SK-N-SH (cell line): ENCODE measurements at regions not wholly inside any gene's neighbourhood (a gene's known extent, or its start where the extent isn't known, plus 50 kb on each side); places are given as distances from the start of the nearest gene placed in this dataset.

Experiments
- CTCF ChIA-PET: fragments of 300-600, 350-600 bp; formaldehyde crosslinking; extraction: SDS; loops from one replicate; lab custom pipeline; 2021; lab: Yijun Ruan, JAX
- POLR2A ChIA-PET: fragments of 350-600 bp; sonication (Branson Sonifier 250); formaldehyde crosslinking; extraction: SDS; loops from one replicate; lab custom pipeline; 2020; ENCODE audit warnings: antibody characterized with exemption, inconsistent platforms; lab: Yijun Ruan, JAX
- DNase-seq: peaks from one replicate; pipeline ENCODE4 v3.0.0; 2012
- H2AFZ ChIP-seq: fragments of 200-600 bp; sonication (generic); 2 replicates; pipeline ENCODE4 v1.8.1; 2016; ENCODE audit warnings: antibody characterized with exemption, mild to moderate bottlenecking, low read depth
- H3F3A ChIP-seq: fragments of 200-600 bp; sonication (generic); replicated peaks from 2 replicates; pipeline ENCODE3; 2016; ENCODE audit warnings: antibody characterized with exemption, mild to moderate bottlenecking; ENCODE audit not compliant: insufficient read depth
- H3K27ac ChIP-seq, 2 experiments: fragments of 200-500 bp in 1 of 2; fragments of 200-600 bp in 1 of 2; sonication (Bioruptor generic) in 1 of 2; sonication (generic), shearing (Covaris generic) in 1 of 2; 2 replicates each; pipeline versions ENCODE4 v1.5.1 to v1.6.1; 2014 to 2016; ENCODE audit warnings: low read depth in 2 of 2, inconsistent platforms in 1 of 2, low read length in 1 of 2, mild to moderate bottlenecking in 1 of 2, mixed read lengths in 1 of 2
- H3K27me3 ChIP-seq: fragments of 200-600 bp; sonication (generic), shearing (Covaris generic); 2 replicates; pipeline ENCODE4 v1.6.1; 2016; ENCODE audit warnings: mixed run types; ENCODE audit not compliant: insufficient read depth
- H3K36me3 ChIP-seq, 2 experiments: fragments of 200-500 bp in 1 of 2; fragments of 200-600 bp in 1 of 2; sonication (Bioruptor generic) in 1 of 2; sonication (generic) in 1 of 2; replicated peaks in 1 of 2; 2 replicates each; pipeline versions ENCODE3 to v1.5.1; 2014 to 2016; ENCODE audit warnings: low read length in 1 of 2, mild to moderate bottlenecking in 1 of 2; ENCODE audit not compliant: insufficient read depth in 2 of 2, control insufficient read depth in 1 of 2
- H3K4me1 ChIP-seq, 2 experiments: fragments of 200-500 bp in 1 of 2; fragments of 200-600 bp in 1 of 2; sonication (Bioruptor generic) in 1 of 2; sonication (generic), shearing (Covaris generic) in 1 of 2; 2 replicates each; pipeline versions ENCODE4 v1.5.1 to v1.6.1; 2014 to 2016; ENCODE audit warnings: low read depth in 1 of 2, low read length in 1 of 2, mixed run types in 1 of 2; ENCODE audit not compliant: insufficient read depth in 2 of 2, control insufficient read depth in 1 of 2
- H3K4me2 ChIP-seq: fragments of 200-600 bp; sonication (generic), shearing (Covaris generic); 2 replicates; pipeline ENCODE4 v1.6.1; 2017; ENCODE audit warnings: mixed run types
- H3K4me3 ChIP-seq, 2 experiments: fragments of 200-500 bp in 1 of 2; fragments of 200-600 bp in 1 of 2; sonication (Bioruptor generic) in 1 of 2; sonication (generic), shearing (Covaris generic) in 1 of 2; 2 replicates each; pipeline versions ENCODE4 v1.5.1 to v1.8.1; 2014 to 2016; ENCODE audit warnings: low read depth in 2 of 2, inconsistent platforms in 1 of 2, low read length in 1 of 2, mild to moderate bottlenecking in 1 of 2, mixed read lengths in 1 of 2, moderate library complexity in 1 of 2
- H3K79me2 ChIP-seq: fragments of 200-600 bp; sonication (generic); 2 replicates; pipeline ENCODE4 v1.8.1; 2017; ENCODE audit warnings: mild to moderate bottlenecking; ENCODE audit not compliant: insufficient read depth
- H3K9ac ChIP-seq: fragments of 200-600 bp; sonication (generic); 2 replicates; pipeline ENCODE4 v1.6.1; 2017; ENCODE audit warnings: mixed run types
- H3K9me2 ChIP-seq: fragments of 200-600 bp; sonication (generic); 2 replicates; pipeline ENCODE4 v1.6.1; 2017; ENCODE audit warnings: mixed run types
- H3K9me3 ChIP-seq: fragments of 200-600 bp; sonication (generic); 2 replicates; pipeline ENCODE4 v1.6.1; 2017; ENCODE audit warnings: mixed run types, mild to moderate bottlenecking, moderate library complexity
- H4K20me1 ChIP-seq: fragments of 200-600 bp; sonication (generic); 2 replicates; pipeline ENCODE4 v1.6.1; 2017; ENCODE audit warnings: mild to moderate bottlenecking, mixed run types; ENCODE audit not compliant: insufficient read depth
- FOXM1 ChIP-seq: IDR thresholded peaks from 2 replicates; pipeline ENCODE4 v1.4.0; 2012; ENCODE audit warnings: low read depth, mild to moderate bottlenecking
- MEF2A ChIP-seq: IDR thresholded peaks from 2 replicates; pipeline ENCODE4 v1.4.0; 2012; ENCODE audit warnings: low read depth, borderline replicate concordance
- NRF1 ChIP-seq: IDR thresholded peaks from 2 replicates; pipeline ENCODE4 v1.6.1; 2012; ENCODE audit warnings: low read depth, mild to moderate bottlenecking, low read length
- RAD21 ChIP-seq: IDR thresholded peaks from 2 replicates; pipeline ENCODE4 v1.6.1; 2012; ENCODE audit warnings: mild to moderate bottlenecking, low read length
- RCOR1 ChIP-seq: fragments of 150-350 bp; IDR thresholded peaks from 2 replicates; pipeline ENCODE4 v1.6.1; 2017; ENCODE audit warnings: antibody characterized with exemption, low read length
- TCF12 ChIP-seq: IDR thresholded peaks from 2 replicates; pipeline ENCODE4 v1.4.0; 2012
- TEAD4 ChIP-seq: IDR thresholded peaks from 2 replicates; pipeline ENCODE4 v1.4.0; 2012; ENCODE audit warnings: mild to moderate bottlenecking, borderline replicate concordance; ENCODE audit not compliant: insufficient read depth
- USF1 ChIP-seq: IDR thresholded peaks from 2 replicates; pipeline ENCODE4 v1.4.0; 2012; ENCODE audit warnings: low read depth, borderline replicate concordance
- YY1 ChIP-seq: IDR thresholded peaks from 2 replicates; pipeline ENCODE4 v1.4.0; 2012; ENCODE audit warnings: low read depth, mild to moderate bottlenecking
- WGBS: methylation state at CpG from one replicate; pipeline ENCODE4 v1.1.6; 2017; ENCODE audit warnings: low lambda C conversion rate; 5-methylcytosine and 5-hydroxymethylcytosine counted together
- TF ChIP-seq, protein P1 (sequence below): IDR thresholded peaks from 2 replicates; pipeline ENCODE4 v1.4.0; 2012; ENCODE audit warnings: low read depth
- TF ChIP-seq, protein P2 (sequence below): IDR thresholded peaks from 2 replicates; pipeline ENCODE4; 2012
- TF ChIP-seq, protein P3 (sequence below): IDR thresholded peaks from 2 replicates; pipeline ENCODE4 v1.6.1; 2012; ENCODE audit warnings: mild to moderate bottlenecking, low read depth, low read length, moderate library complexity

- TF ChIP-seq USF1 (no peak), MEF2A (no peak)
These were observed 187.7 kb upstream of the RNPC3 start (continued) for GRCh38 chr1:103337779-103338178.

GRCh38 chr1:103336408-103336807 lies 189.1 kb upstream of the RNPC3 start:
- Histone ChIP-seq H3K4me3 (no peak overlapping the region), H3K4me2 (no peak overlapping the region), H3K36me3 (no peaks in the 10 kb centered on the region), H3K27ac (no peak overlapping the region), H3K79me2 (no peaks in the 10 kb centered on the region), H3K27me3 (no peaks in the 10 kb centered on the region), H3K9ac (no peak overlapping the region), H4K20me1 (no peaks in the 10 kb centered on the region), H3K9me3 (no peaks in the 10 kb centered on the region), H3F3A (no peaks in the 10 kb centered on the region), H3K4me1 (no peaks in the 10 kb centered on the region), H2AFZ (no peak overlapping the region), H3K9me2 (no peaks in the 10 kb centered on the region)
- CTCF ChIA-PET = interaction anchor here (0.9 kb wide), 1 partner anchor 230 kb away, joined by 3 read pairs; no protein-coding TSS in a partner anchor
- 78% methylated on average over 1 of the region's 1 CpG for WGBS
- DNase-seq = no peak
- TF ChIP-seq TEAD4 = no peak
- TF ChIP-seq RCOR1 = no peak
- TF ChIP-seq, protein P1, sequence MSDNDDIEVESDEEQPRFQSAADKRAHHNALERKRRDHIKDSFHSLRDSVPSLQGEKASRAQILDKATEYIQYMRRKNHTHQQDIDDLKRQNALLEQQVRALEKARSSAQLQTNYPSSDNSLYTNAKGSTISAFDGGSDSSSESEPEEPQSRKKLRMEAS = no peak
- TF ChIP-seq FOXM1 = no peak
- TF ChIP-seq, protein P2, sequence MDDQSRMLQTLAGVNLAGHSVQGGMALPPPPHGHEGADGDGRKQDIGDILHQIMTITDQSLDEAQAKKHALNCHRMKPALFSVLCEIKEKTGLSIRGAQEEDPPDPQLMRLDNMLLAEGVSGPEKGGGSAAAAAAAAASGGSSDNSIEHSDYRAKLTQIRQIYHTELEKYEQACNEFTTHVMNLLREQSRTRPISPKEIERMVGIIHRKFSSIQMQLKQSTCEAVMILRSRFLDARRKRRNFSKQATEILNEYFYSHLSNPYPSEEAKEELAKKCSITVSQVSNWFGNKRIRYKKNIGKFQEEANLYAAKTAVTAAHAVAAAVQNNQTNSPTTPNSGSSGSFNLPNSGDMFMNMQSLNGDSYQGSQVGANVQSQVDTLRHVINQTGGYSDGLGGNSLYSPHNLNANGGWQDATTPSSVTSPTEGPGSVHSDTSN = no peak
- TF ChIP-seq YY1 = no peak
- TF ChIP-seq, protein P3, sequence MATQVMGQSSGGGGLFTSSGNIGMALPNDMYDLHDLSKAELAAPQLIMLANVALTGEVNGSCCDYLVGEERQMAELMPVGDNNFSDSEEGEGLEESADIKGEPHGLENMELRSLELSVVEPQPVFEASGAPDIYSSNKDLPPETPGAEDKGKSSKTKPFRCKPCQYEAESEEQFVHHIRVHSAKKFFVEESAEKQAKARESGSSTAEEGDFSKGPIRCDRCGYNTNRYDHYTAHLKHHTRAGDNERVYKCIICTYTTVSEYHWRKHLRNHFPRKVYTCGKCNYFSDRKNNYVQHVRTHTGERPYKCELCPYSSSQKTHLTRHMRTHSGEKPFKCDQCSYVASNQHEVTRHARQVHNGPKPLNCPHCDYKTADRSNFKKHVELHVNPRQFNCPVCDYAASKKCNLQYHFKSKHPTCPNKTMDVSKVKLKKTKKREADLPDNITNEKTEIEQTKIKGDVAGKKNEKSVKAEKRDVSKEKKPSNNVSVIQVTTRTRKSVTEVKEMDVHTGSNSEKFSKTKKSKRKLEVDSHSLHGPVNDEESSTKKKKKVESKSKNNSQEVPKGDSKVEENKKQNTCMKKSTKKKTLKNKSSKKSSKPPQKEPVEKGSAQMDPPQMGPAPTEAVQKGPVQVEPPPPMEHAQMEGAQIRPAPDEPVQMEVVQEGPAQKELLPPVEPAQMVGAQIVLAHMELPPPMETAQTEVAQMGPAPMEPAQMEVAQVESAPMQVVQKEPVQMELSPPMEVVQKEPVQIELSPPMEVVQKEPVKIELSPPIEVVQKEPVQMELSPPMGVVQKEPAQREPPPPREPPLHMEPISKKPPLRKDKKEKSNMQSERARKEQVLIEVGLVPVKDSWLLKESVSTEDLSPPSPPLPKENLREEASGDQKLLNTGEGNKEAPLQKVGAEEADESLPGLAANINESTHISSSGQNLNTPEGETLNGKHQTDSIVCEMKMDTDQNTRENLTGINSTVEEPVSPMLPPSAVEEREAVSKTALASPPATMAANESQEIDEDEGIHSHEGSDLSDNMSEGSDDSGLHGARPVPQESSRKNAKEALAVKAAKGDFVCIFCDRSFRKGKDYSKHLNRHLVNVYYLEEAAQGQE = no peak
- no peak for TF ChIP-seq NRF1
- no peak for TF ChIP-seq TCF12
- no peak for TF ChIP-seq RAD21
- POLR2A ChIA-PET = no interaction called here
